ENCODE measurements at regions not wholly inside any gene's neighbourhood (a gene's known extent, or its start where the extent isn't known, plus 50 kb on each side); places are given as distances from the start of the nearest gene placed in this dataset.

- no peaks in the 10 kb centered on the region for H3K9me3 ChIP-seq
- H3K4me1 ChIP-seq: no peaks in the 10 kb centered on the region
- H3K27ac ChIP-seq: peak overlapping the region in 1 of 4 donors; percentile 23
- no peaks in the 10 kb centered on the region for H3K27me3 ChIP-seq
- no peak for ATAC-seq
- WGBS, 2 donors: 78 to 93% methylated on average over 10 of the region's 10 CpGs
- TF ChIP-seq CTCF (IDR thresholded peaks at IDR 0.05) (no peak), POLR2A (IDR thresholded peaks at IDR 0.05) (no peak)
- DNase-seq: peak in 1 of 4 donors; percentile 69
- H3K4me3 ChIP-seq: no peak overlapping the region
- H3K36me3 ChIP-seq (replicated peaks in 1 of 2; ENCODE audit: insufficient read depth in 1 of 2, low read depth in 2 of 2): no peaks in the 10 kb centered on the region
- intact Hi-C loops (cut with DNase I): loop anchor here (10.0 kb wide), 2 partner anchors 510 to 670 kb away; no protein-coding TSS in a partner anchor
These were observed 60.4 kb upstream of the COPS8 start for GRCh38 chr2:237025090-237025865.

GRCh38 chr2:237026981-237027711, 58.5 kb upstream of the COPS8 start:
- DNase-seq (peak; percentile 71 to 78 (median 74)), ATAC-seq (peak; percentile 80)
- Histone ChIP-seq H3K27ac (no peak overlapping the region), H3K27me3 (no peaks in the 10 kb centered on the region), H3K9me3 (no peaks in the 10 kb centered on the region), H3K4me1 (no peaks in the 10 kb centered on the region), H3K36me3 (replicated peaks in 1 of 2; ENCODE audit: insufficient read depth in 1 of 2, low read depth in 2 of 2) (no peaks in the 10 kb centered on the region), H3K4me3 (no peak overlapping the region)
- WGBS, 2 donors: 52 to 57% methylated on average over 8 of the region's 8 CpGs
- TF ChIP-seq POLR2A (IDR thresholded peaks at IDR 0.05): no peak
- TF ChIP-seq CTCF (IDR thresholded peaks at IDR 0.05): peak; percentile 64 to 96 (median 86)
- intact Hi-C loops (cut with DNase I): loop anchor here (10.0 kb wide), 2 partner anchors 512 to 672 kb away; no protein-coding TSS in a partner anchor

GRCh38 chr2:237027712-237028029, 58.0 kb upstream of the COPS8 start:
- 42 to 48% methylated on average over 5 of the region's 5 CpGs for WGBS, 2 donors
- TF ChIP-seq CTCF (IDR thresholded peaks at IDR 0.05) (no peak), POLR2A (IDR thresholded peaks at IDR 0.05) (no peak)
- Histone ChIP-seq H3K36me3 (replicated peaks in 1 of 2; ENCODE audit: insufficient read depth in 1 of 2, low read depth in 2 of 2) (no peaks in the 10 kb centered on the region), H3K27ac (no peak overlapping the region), H3K4me1 (no peaks in the 10 kb centered on the region), H3K4me3 (no peak overlapping the region), H3K27me3 (no peaks in the 10 kb centered on the region), H3K9me3 (no peaks in the 10 kb centered on the region)
- intact Hi-C loops (cut with DNase I): loop anchor here (10.0 kb wide), 2 partner anchors 513 to 673 kb away; no protein-coding TSS in a partner anchor
- DNase-seq (no peak), ATAC-seq (no peak)

GRCh38 chr2:237030382-237030781, 55.3 kb upstream of the COPS8 start:
- no peak overlapping the region for H3K4me3 ChIP-seq
- no peaks in the 10 kb centered on the region for H3K9me3 ChIP-seq
- ATAC-seq: no peak
- H3K27me3 ChIP-seq: no peaks in the 10 kb centered on the region
- 84 to 100% methylated on average over 1 to 8 of the region's 8 CpGs for WGBS, 2 donors
- no peak for DNase-seq
- H3K36me3 ChIP-seq (replicated peaks in 1 of 2; ENCODE audit: insufficient read depth in 1 of 2, low read depth in 2 of 2): no peaks in the 10 kb centered on the region
- H3K27ac ChIP-seq: no peak overlapping the region
- intact Hi-C loops (cut with DNase I): no loop called here
- TF ChIP-seq POLR2A (IDR thresholded peaks at IDR 0.05): no peak
- no peak for TF ChIP-seq CTCF (IDR thresholded peaks at IDR 0.05)
- H3K4me1 ChIP-seq: no peaks in the 10 kb centered on the region

Data from body of pancreas (tissue), 4 donors.